ENCODE measurements at regions not wholly inside any gene's neighbourhood (a gene's known extent, or its start where the extent isn't known, plus 50 kb on each side); places are given as distances from the start of the nearest gene placed in this dataset.
"Not testable (repeated sequence)": the region's sequence is repeated elsewhere in the genome, so short reads cannot be mapped to it uniquely, and the experiment has no call there.

DNA sequence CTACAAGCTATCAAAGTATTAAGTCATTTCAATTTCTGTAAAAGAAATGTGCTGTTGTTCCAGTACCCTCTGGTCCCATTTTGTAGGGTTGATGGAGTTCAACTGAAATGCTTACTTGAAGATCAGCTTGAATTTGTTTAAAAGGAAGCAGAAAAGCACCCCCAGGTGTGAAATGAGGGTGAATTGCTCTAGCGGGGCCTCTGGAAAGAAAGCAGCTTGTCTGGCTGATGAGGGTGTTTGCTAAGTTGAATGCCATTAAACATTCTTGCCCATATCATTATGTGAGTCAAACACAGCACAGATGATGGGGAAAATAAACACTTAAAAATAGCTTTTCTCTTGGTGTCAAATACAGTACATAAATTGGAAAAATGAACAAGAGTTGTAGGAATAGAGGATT is 280.3 kb downstream of the RAB38 start:
- Histone ChIP-seq H3K4me3 (no peak overlapping the region), H3K4me1 (no peaks in the 10 kb centered on the region), H3K9me3 (no peaks in the 10 kb centered on the region), H3K27ac (no peak overlapping the region), H3K27me3 (no peaks in the 10 kb centered on the region), H3K36me3 (no peaks in the 10 kb centered on the region)
- no peak for ATAC-seq
- 82% methylated on average over 1 of the region's 1 CpG; no CpG with 5 or more reads in 1 of the 2 donors for WGBS, 2 donors (ENCODE audit: low coverage in 1 of 2)
- TF ChIP-seq POLR2AphosphoS5 (IDR thresholded peaks at IDR 0.05) = no peak

DNA sequence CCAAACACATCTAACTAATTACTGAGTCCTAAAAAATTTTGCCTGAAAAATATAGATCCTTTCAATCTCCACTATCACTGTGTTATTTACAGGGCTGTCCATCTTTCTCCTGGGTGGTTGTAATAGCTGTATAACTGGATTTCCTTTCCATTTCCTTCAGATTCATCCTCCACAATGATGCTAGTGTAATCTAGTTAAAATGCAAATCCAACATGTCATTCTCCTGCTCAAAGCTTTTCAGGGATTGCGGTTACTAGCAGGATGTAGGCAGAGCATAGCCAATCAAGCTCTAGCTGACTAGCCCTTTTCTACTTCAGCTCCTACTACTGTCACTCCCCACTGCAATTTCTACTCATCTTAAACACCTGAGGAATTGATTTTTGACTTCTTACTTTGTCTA is 283.0 kb downstream of the RAB38 start:
- TF ChIP-seq, protein P1, sequence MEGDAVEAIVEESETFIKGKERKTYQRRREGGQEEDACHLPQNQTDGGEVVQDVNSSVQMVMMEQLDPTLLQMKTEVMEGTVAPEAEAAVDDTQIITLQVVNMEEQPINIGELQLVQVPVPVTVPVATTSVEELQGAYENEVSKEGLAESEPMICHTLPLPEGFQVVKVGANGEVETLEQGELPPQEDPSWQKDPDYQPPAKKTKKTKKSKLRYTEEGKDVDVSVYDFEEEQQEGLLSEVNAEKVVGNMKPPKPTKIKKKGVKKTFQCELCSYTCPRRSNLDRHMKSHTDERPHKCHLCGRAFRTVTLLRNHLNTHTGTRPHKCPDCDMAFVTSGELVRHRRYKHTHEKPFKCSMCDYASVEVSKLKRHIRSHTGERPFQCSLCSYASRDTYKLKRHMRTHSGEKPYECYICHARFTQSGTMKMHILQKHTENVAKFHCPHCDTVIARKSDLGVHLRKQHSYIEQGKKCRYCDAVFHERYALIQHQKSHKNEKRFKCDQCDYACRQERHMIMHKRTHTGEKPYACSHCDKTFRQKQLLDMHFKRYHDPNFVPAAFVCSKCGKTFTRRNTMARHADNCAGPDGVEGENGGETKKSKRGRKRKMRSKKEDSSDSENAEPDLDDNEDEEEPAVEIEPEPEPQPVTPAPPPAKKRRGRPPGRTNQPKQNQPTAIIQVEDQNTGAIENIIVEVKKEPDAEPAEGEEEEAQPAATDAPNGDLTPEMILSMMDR (IDR thresholded peaks at IDR 0.05) = no peak
- TF ChIP-seq POLR2A (IDR thresholded peaks at IDR 0.05) = no peak
- TF ChIP-seq POLR2AphosphoS5 (IDR thresholded peaks at IDR 0.05) = no peak
- no peak for TF ChIP-seq EP300 (IDR thresholded peaks at IDR 0.05)
- WGBS, 2 donors (ENCODE audit: low coverage in 1 of 2) = 50 to 93% methylated on average over 1 of the region's 1 CpG
- no peak for ATAC-seq

DNA sequence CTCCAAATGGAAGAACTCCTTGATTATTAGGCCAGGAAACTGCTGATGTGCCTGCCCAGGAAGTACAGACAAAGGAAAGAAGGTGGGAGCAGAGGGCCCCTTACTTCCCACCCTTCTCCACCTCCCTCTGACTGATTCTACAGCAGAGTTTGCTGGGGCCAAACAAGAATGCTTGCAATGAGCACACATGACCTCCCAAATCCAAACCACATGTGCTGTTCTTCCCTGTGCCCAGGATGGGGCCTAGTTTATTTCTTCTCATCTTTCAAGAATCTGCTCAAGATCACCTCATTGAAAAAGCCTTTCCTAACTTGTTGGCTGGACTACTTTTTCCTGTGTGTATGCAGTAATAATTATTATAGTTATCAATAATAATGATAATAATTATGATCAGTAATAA is 286.1 kb downstream of the RAB38 start:
- H3K4me1 ChIP-seq = no peaks in the 10 kb centered on the region
- H3K27me3 ChIP-seq = no peaks in the 10 kb centered on the region
- TF ChIP-seq EP300 (IDR thresholded peaks at IDR 0.05) = no peak
- TF ChIP-seq, protein P1 (IDR thresholded peaks at IDR 0.05) = no peak
- TF ChIP-seq POLR2A (IDR thresholded peaks at IDR 0.05) = no peak
- TF ChIP-seq POLR2AphosphoS5 (IDR thresholded peaks at IDR 0.05) = no peak
- no peak overlapping the region for H3K27ac ChIP-seq
- no peaks in the 10 kb centered on the region for H3K9me3 ChIP-seq
- H3K4me3 ChIP-seq = no peak overlapping the region
- H3K36me3 ChIP-seq = no peaks in the 10 kb centered on the region
- ATAC-seq = no peak

More for the DNA sequence above, 283.0 kb downstream of the RAB38 start:
- Histone ChIP-seq H3K27me3 (no peaks in the 10 kb centered on the region), H3K9me3 (no peaks in the 10 kb centered on the region), H3K4me3 (no peak overlapping the region), H3K36me3 (no peaks in the 10 kb centered on the region), H3K4me1 (no peaks in the 10 kb centered on the region), H3K27ac (no peak overlapping the region)

DNA sequence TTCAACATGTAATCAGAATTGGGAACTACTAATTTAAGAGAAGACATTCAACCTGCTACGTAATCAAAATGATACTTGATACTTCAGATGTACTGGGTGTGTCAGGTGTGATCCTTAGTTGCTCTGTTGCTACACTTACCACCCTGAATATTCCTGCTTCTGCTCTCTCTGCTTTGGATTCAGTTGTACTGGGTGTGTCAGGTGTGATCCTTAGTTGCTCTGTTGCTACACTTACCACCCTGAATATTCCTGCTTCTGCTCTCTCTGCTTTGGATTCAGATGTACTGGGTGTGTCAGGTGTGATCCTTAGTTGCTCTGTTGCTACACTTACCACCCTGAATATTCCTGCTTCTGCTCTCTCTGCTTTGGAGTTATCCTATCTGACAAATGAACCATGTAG is 290.2 kb downstream of the RAB38 start:
- H3K4me3 ChIP-seq, H3K27ac ChIP-seq, ATAC-seq, H3K4me1 ChIP-seq, H3K36me3 ChIP-seq, H3K9me3 ChIP-seq, H3K27me3 ChIP-seq: not testable (repeated sequence)
- whole genome bisulfite sequencing, 2 donors (ENCODE audit: low coverage in 1 of 2) = 94 to 100% methylated on average over 1 of the region's 1 CpG

DNA sequence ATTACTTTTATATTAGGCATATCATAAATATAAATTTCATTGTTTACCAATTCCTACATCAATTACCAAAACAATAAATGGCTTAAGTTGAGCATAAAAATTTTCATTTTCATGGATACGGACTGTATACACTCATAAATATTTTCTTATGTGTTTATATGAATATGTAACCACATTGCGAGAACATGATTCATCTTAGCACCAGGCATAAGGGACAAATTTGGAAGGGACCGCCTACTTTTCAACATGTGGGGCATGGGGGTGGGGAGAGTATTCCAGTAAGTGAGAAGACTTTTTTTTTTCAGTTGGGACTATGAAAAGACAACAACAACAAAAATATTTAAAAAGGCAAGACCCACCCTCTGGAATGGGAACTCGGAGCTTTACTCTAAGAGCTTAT is 296.1 kb downstream of the RAB38 start:
- no peak overlapping the region for H3K27ac ChIP-seq
- TF ChIP-seq EP300 (IDR thresholded peaks at IDR 0.05) = no peak
- no peak overlapping the region for H3K4me3 ChIP-seq
- no peaks in the 10 kb centered on the region for H3K4me1 ChIP-seq
- no peaks in the 10 kb centered on the region for H3K36me3 ChIP-seq
- H3K9me3 ChIP-seq = no peaks in the 10 kb centered on the region
- no peaks in the 10 kb centered on the region for H3K27me3 ChIP-seq
- 72 to 80% methylated on average over 3 to 4 of the region's 4 CpGs for WGBS, 2 donors (ENCODE audit: low coverage in 1 of 2)
- ATAC-seq = no peak

DNA sequence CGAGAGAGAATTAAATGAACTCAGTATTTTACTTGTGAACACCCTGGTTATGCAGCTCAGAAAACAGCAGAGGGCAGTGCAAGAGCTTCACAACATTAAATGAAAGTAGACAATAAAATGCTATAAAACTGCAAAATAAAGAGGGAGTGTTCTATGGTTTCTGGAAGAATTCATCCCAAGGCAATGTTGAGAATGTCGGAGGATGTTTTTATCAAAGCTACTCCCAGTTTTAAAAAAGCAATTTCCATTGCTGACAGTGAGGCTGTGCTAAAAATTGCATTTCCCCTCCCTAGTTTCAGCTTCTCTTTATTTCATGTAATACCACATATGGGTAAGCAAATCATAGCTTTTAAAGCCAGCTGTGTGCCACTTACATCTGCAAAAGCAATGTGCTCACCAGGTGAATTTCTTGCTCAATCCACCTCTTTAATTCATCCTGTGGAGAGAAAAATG is 296.8 kb downstream of the RAB38 start:
- no peaks in the 10 kb centered on the region for H3K4me1 ChIP-seq
- no peak for ATAC-seq
- H3K4me3 ChIP-seq = no peak overlapping the region
- H3K27ac ChIP-seq = no peak overlapping the region
- H3K9me3 ChIP-seq = no peaks in the 10 kb centered on the region
- TF ChIP-seq EP300 (IDR thresholded peaks at IDR 0.05) = no peak
- TF ChIP-seq POLR2A (IDR thresholded peaks at IDR 0.05) = no peak
- no peak for TF ChIP-seq POLR2AphosphoS5 (IDR thresholded peaks at IDR 0.05)
- TF ChIP-seq, protein P1 (IDR thresholded peaks at IDR 0.05) = no peak
- 11 to 38% methylated on average over 1 to 2 of the region's 2 CpGs for WGBS, 2 donors (ENCODE audit: low coverage in 1 of 2)
- H3K36me3 ChIP-seq = no peaks in the 10 kb centered on the region
- no peaks in the 10 kb centered on the region for H3K27me3 ChIP-seq

DNA sequence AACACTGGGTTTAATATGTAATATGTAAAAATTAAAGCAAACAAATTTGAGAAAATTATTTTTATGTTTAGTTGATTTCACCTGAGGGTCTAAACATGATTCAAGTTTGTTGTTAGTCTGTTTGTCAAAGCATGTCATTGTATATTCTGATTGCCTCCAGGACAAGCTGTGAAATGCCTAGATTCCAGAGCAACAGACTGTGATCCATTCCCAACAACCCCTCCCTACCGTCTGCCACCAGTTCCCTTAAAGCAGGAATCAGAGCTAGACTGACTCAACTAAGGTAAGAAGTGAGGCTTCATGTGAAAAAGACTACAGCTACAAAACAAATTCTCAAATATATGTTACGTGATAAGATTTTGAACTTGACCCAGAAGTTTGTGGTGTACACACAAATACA is 304.2 kb downstream of the RAB38 start:
- no peak overlapping the region for H3K4me3 ChIP-seq
- ATAC-seq = no peak
- no peaks in the 10 kb centered on the region for H3K27me3 ChIP-seq
- WGBS, 2 donors (ENCODE audit: low coverage in 1 of 2) = 79 to 90% methylated on average over 2 of the region's 2 CpGs
- no peak overlapping the region for H3K27ac ChIP-seq
- H3K36me3 ChIP-seq = no peaks in the 10 kb centered on the region
- no peaks in the 10 kb centered on the region for H3K9me3 ChIP-seq
- H3K4me1 ChIP-seq = no peaks in the 10 kb centered on the region
- no peak for TF ChIP-seq POLR2A (IDR thresholded peaks at IDR 0.05)
- TF ChIP-seq EP300 (IDR thresholded peaks at IDR 0.05) = no peak
- TF ChIP-seq, protein P1 (IDR thresholded peaks at IDR 0.05) = no peak
- no peak for TF ChIP-seq POLR2AphosphoS5 (IDR thresholded peaks at IDR 0.05)

Measured in gastroesophageal sphincter (tissue), 4 donors.